SK-N-SH (cell line): ENCODE measurements at regions not wholly inside any gene's neighbourhood (a gene's known extent, or its start where the extent isn't known, plus 50 kb on each side); places are given as distances from the start of the nearest gene placed in this dataset.

Experiments used
- CTCF ChIA-PET: fragments of 300-600, 350-600 bp; formaldehyde crosslinking; extraction: SDS; loops from one replicate; lab custom pipeline; 2021; lab: Yijun Ruan, JAX
- POLR2A ChIA-PET: fragments of 350-600 bp; sonication (Branson Sonifier 250); formaldehyde crosslinking; extraction: SDS; loops from one replicate; lab custom pipeline; 2020; ENCODE audit warnings: antibody characterized with exemption, inconsistent platforms; lab: Yijun Ruan, JAX
- DNase-seq: peaks from one replicate; pipeline ENCODE4 v3.0.0; 2012
- H2AFZ ChIP-seq: fragments of 200-600 bp; sonication (generic); 2 replicates; pipeline ENCODE4 v1.8.1; 2016; ENCODE audit warnings: antibody characterized with exemption, mild to moderate bottlenecking, low read depth
- H3F3A ChIP-seq: fragments of 200-600 bp; sonication (generic); replicated peaks from 2 replicates; pipeline ENCODE3; 2016; ENCODE audit warnings: antibody characterized with exemption, mild to moderate bottlenecking; ENCODE audit not compliant: insufficient read depth
- H3K27ac ChIP-seq, 2 experiments: fragments of 200-500 bp in 1 of 2; fragments of 200-600 bp in 1 of 2; sonication (Bioruptor generic) in 1 of 2; sonication (generic), shearing (Covaris generic) in 1 of 2; 2 replicates each; pipeline versions ENCODE4 v1.5.1 to v1.6.1; 2014 to 2016; ENCODE audit warnings: low read depth in 2 of 2, inconsistent platforms in 1 of 2, low read length in 1 of 2, mild to moderate bottlenecking in 1 of 2, mixed read lengths in 1 of 2
- H3K27me3 ChIP-seq: fragments of 200-600 bp; sonication (generic), shearing (Covaris generic); 2 replicates; pipeline ENCODE4 v1.6.1; 2016; ENCODE audit warnings: mixed run types; ENCODE audit not compliant: insufficient read depth
- H3K36me3 ChIP-seq, 2 experiments: fragments of 200-500 bp in 1 of 2; fragments of 200-600 bp in 1 of 2; sonication (Bioruptor generic) in 1 of 2; sonication (generic) in 1 of 2; replicated peaks in 1 of 2; 2 replicates each; pipeline versions ENCODE3 to v1.5.1; 2014 to 2016; ENCODE audit warnings: low read length in 1 of 2, mild to moderate bottlenecking in 1 of 2; ENCODE audit not compliant: insufficient read depth in 2 of 2, control insufficient read depth in 1 of 2
- H3K4me1 ChIP-seq, 2 experiments: fragments of 200-500 bp in 1 of 2; fragments of 200-600 bp in 1 of 2; sonication (Bioruptor generic) in 1 of 2; sonication (generic), shearing (Covaris generic) in 1 of 2; 2 replicates each; pipeline versions ENCODE4 v1.5.1 to v1.6.1; 2014 to 2016; ENCODE audit warnings: low read depth in 1 of 2, low read length in 1 of 2, mixed run types in 1 of 2; ENCODE audit not compliant: insufficient read depth in 2 of 2, control insufficient read depth in 1 of 2
- H3K4me2 ChIP-seq: fragments of 200-600 bp; sonication (generic), shearing (Covaris generic); 2 replicates; pipeline ENCODE4 v1.6.1; 2017; ENCODE audit warnings: mixed run types
- H3K4me3 ChIP-seq, 2 experiments: fragments of 200-500 bp in 1 of 2; fragments of 200-600 bp in 1 of 2; sonication (Bioruptor generic) in 1 of 2; sonication (generic), shearing (Covaris generic) in 1 of 2; 2 replicates each; pipeline versions ENCODE4 v1.5.1 to v1.8.1; 2014 to 2016; ENCODE audit warnings: low read depth in 2 of 2, inconsistent platforms in 1 of 2, low read length in 1 of 2, mild to moderate bottlenecking in 1 of 2, mixed read lengths in 1 of 2, moderate library complexity in 1 of 2
- H3K79me2 ChIP-seq: fragments of 200-600 bp; sonication (generic); 2 replicates; pipeline ENCODE4 v1.8.1; 2017; ENCODE audit warnings: mild to moderate bottlenecking; ENCODE audit not compliant: insufficient read depth
- H3K9ac ChIP-seq: fragments of 200-600 bp; sonication (generic); 2 replicates; pipeline ENCODE4 v1.6.1; 2017; ENCODE audit warnings: mixed run types
- H3K9me2 ChIP-seq: fragments of 200-600 bp; sonication (generic); 2 replicates; pipeline ENCODE4 v1.6.1; 2017; ENCODE audit warnings: mixed run types
- H3K9me3 ChIP-seq: fragments of 200-600 bp; sonication (generic); 2 replicates; pipeline ENCODE4 v1.6.1; 2017; ENCODE audit warnings: mixed run types, mild to moderate bottlenecking, moderate library complexity
- H4K20me1 ChIP-seq: fragments of 200-600 bp; sonication (generic); 2 replicates; pipeline ENCODE4 v1.6.1; 2017; ENCODE audit warnings: mild to moderate bottlenecking, mixed run types; ENCODE audit not compliant: insufficient read depth
- EZH2phosphoT487 ChIP-seq: fragments of 200-600 bp; sonication (generic); IDR thresholded peaks from 2 replicates; pipeline ENCODE4 v1.6.1; 2017; ENCODE audit warnings: low read depth, mixed run types, mild to moderate bottlenecking, antibody characterized with exemption, moderate library complexity, borderline replicate concordance
- FOSL2 ChIP-seq: IDR thresholded peaks from 2 replicates; pipeline ENCODE4 v1.4.0; 2012; ENCODE audit warnings: low read depth, mild to moderate bottlenecking, moderate library complexity, borderline replicate concordance
- FOXJ3 ChIP-seq: sonication (generic); formaldehyde crosslinking; IDR thresholded peaks from 2 replicates; pipeline ENCODE4 v1.5.1; 2020; ENCODE audit warnings: mild to moderate bottlenecking, missing genetic modification reagents
- FOXM1 ChIP-seq: IDR thresholded peaks from 2 replicates; pipeline ENCODE4 v1.4.0; 2012; ENCODE audit warnings: low read depth, mild to moderate bottlenecking
- GABPA ChIP-seq: IDR thresholded peaks from 2 replicates; pipeline ENCODE4 v1.4.0; 2012; ENCODE audit warnings: low read depth, mild to moderate bottlenecking
- GATA2 ChIP-seq: sonication (generic); formaldehyde crosslinking; IDR thresholded peaks from 2 replicates; pipeline ENCODE4 v1.5.0; 2020; ENCODE audit warnings: mild to moderate bottlenecking, missing genetic modification reagents
- JUND ChIP-seq: IDR thresholded peaks from 2 replicates; pipeline ENCODE4 v1.4.0; 2012
- NFIC ChIP-seq: IDR thresholded peaks from 2 replicates; pipeline ENCODE4 v1.4.0; 2012; ENCODE audit warnings: borderline replicate concordance
- NRF1 ChIP-seq: IDR thresholded peaks from 2 replicates; pipeline ENCODE4 v1.6.1; 2012; ENCODE audit warnings: low read depth, mild to moderate bottlenecking, low read length
- POLR2AphosphoS5 ChIP-seq: IDR thresholded peaks from 2 replicates; pipeline ENCODE4 v1.6.1; 2012; ENCODE audit warnings: low read depth, low read length
- RFX5 ChIP-seq: IDR thresholded peaks from 2 replicates; pipeline ENCODE4 v1.6.1; 2012; ENCODE audit warnings: mild to moderate bottlenecking, improper control_type of control experiment, low read length
- TCF12 ChIP-seq: IDR thresholded peaks from 2 replicates; pipeline ENCODE4 v1.4.0; 2012
- WGBS: methylation state at CpG from one replicate; pipeline ENCODE4 v1.1.6; 2017; ENCODE audit warnings: low lambda C conversion rate; 5-methylcytosine and 5-hydroxymethylcytosine counted together
- TF ChIP-seq, protein P1 (sequence below): fragments of 150-350 bp; IDR thresholded peaks from 2 replicates; pipeline ENCODE4 v1.6.1; 2017; ENCODE audit warnings: antibody characterized with exemption, low read length, low read depth, borderline replicate concordance
- TF ChIP-seq, protein P2 (sequence below): IDR thresholded peaks from 2 replicates; pipeline ENCODE4 v1.4.0; 2012; ENCODE audit warnings: low read depth
- TF ChIP-seq, protein P3 (sequence below): IDR thresholded peaks from 2 replicates; pipeline ENCODE4; 2012

DNA sequence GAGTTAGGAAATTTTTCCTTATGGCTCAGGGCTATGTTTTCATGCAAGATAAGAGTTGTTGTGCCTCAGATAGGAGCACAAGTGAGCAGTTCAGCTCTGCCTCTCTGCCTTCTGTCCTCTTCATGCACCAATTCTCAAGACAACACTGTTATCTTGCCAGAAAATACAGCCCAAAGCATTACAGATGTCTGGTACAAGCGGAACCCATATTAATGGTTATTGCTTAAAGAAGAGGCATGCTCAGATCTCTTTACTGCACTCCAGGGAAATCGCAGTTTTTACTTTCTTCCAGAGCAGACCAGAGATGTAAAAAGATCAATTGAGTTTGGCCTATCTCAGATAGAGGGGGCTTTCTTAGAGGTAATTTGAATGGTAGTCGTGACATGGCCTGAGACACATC, 361.6 kb upstream of the WWC1 start:
- 0 out of 2 replicates have a peak, but pooled peaks have one; percentile 14 for TF ChIP-seq GATA2 (CRISPR knock-in tag)
- TF ChIP-seq RFX5 = no peak
- no peak for TF ChIP-seq FOXJ3
- H3K9ac ChIP-seq = no peak overlapping the region
- ChIA-PET CTCF (no interaction called here), POLR2A (no interaction called here)
- no peaks in the 10 kb centered on the region for H4K20me1 ChIP-seq
- H3K4me3 ChIP-seq = no peak overlapping the region
- no peaks in the 10 kb centered on the region for H3K9me2 ChIP-seq
- H3K36me3 ChIP-seq = no peaks in the 10 kb centered on the region
- H3K27ac ChIP-seq = no peak overlapping the region
- no peaks in the 10 kb centered on the region for H3K9me3 ChIP-seq
- H3F3A ChIP-seq = no peaks in the 10 kb centered on the region
- DNase-seq = no peak
- H3K79me2 ChIP-seq = no peaks in the 10 kb centered on the region
- no peaks in the 10 kb centered on the region for H3K4me1 ChIP-seq
- H3K27me3 ChIP-seq = no peaks in the 10 kb centered on the region
- H2AFZ ChIP-seq = no peak overlapping the region
- no peak overlapping the region for H3K4me2 ChIP-seq
- WGBS = 33% methylated on average over 3 of the region's 3 CpGs

DNA sequence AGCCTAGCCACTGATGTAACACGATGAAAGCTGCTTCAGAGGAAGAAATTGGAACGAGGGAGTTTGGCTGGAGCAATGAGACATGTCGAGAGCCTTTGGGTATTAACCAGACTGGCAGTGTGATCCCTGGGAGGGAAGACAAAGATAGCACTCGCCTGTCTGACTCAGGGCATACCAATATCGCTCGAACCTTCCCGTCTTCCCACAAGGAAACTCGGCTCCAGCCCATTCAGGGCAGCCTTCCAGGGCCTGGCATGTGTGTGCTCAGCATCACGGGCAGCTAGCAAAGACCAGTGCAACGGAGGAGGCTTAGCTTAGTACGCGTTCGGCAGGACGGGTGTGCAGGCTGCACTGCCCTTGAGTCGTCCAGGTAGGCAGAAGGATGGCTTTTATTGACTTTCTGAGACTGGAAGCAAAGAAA, 356.9 kb upstream of the WWC1 start:
- no peaks in the 10 kb centered on the region for H3K9me2 ChIP-seq
- TF ChIP-seq, protein P1, sequence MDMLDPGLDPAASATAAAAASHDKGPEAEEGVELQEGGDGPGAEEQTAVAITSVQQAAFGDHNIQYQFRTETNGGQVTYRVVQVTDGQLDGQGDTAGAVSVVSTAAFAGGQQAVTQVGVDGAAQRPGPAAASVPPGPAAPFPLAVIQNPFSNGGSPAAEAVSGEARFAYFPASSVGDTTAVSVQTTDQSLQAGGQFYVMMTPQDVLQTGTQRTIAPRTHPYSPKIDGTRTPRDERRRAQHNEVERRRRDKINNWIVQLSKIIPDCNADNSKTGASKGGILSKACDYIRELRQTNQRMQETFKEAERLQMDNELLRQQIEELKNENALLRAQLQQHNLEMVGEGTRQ = no peak
- TF ChIP-seq EZH2phosphoT487 = no peak
- no peak for TF ChIP-seq NFIC
- DNase-seq = no peak
- no peak overlapping the region for H3K4me3 ChIP-seq
- no peaks in the 10 kb centered on the region for H3K9me3 ChIP-seq
- ChIA-PET CTCF (interaction anchor here (0.9 kb wide), 1 partner anchor 9 kb away, joined by 3 read pairs; no protein-coding TSS in a partner anchor), POLR2A (no interaction called here)
- H3K9ac ChIP-seq = no peak overlapping the region
- no peaks in the 10 kb centered on the region for H4K20me1 ChIP-seq
- no peak overlapping the region for H2AFZ ChIP-seq
- no peaks in the 10 kb centered on the region for H3K36me3 ChIP-seq
- WGBS = 57% methylated on average over 14 of the region's 15 CpGs
- no peaks in the 10 kb centered on the region for H3K79me2 ChIP-seq
- H3K27me3 ChIP-seq = no peaks in the 10 kb centered on the region
- H3F3A ChIP-seq = no peaks in the 10 kb centered on the region
- H3K27ac ChIP-seq = no peak overlapping the region
- H3K4me1 ChIP-seq = peaks cover 0 to 5% of the 10 kb centered on the region in 2 experiments; a peak in 1 of 4 replicates
- no peak overlapping the region for H3K4me2 ChIP-seq

DNA sequence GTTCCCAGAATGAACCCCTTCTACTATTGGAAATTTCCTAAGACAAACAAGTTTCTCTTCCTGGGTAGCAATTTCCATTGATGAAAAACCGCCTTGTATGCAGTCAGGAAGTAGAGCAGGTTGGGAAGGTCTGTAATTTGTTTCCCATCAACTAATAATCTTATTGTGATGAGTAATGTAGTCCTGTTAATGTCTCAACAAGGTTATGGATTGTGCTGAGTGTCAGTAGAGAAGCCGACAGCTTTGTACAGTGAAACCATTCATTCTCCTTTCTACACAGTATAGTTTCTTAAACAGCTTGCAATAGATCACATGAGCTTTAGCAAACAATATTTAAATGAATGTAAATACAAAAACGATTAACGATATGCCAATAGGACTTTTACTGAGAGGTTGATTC, 355.4 kb upstream of the WWC1 start:
- POLR2A ChIA-PET = no interaction called here
- H3K36me3 ChIP-seq = no peaks in the 10 kb centered on the region
- TF ChIP-seq FOSL2 = no peak
- TF ChIP-seq, protein P2, sequence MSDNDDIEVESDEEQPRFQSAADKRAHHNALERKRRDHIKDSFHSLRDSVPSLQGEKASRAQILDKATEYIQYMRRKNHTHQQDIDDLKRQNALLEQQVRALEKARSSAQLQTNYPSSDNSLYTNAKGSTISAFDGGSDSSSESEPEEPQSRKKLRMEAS = no peak
- no peak for TF ChIP-seq RFX5
- TF ChIP-seq JUND = no peak
- no peak for TF ChIP-seq POLR2AphosphoS5
- no peak for TF ChIP-seq FOXM1
- TF ChIP-seq GATA2 (CRISPR knock-in tag) = no peak
- TF ChIP-seq NFIC = no peak
- TF ChIP-seq NRF1 = no peak
- TF ChIP-seq, protein P3, sequence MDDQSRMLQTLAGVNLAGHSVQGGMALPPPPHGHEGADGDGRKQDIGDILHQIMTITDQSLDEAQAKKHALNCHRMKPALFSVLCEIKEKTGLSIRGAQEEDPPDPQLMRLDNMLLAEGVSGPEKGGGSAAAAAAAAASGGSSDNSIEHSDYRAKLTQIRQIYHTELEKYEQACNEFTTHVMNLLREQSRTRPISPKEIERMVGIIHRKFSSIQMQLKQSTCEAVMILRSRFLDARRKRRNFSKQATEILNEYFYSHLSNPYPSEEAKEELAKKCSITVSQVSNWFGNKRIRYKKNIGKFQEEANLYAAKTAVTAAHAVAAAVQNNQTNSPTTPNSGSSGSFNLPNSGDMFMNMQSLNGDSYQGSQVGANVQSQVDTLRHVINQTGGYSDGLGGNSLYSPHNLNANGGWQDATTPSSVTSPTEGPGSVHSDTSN = no peak
- TF ChIP-seq TCF12 = no peak
- no peak for TF ChIP-seq GABPA
- TF ChIP-seq, all 33 proteins: peak for 0
- H3K4me2 ChIP-seq = no peak overlapping the region
- no peak overlapping the region for H3K27ac ChIP-seq
- no peaks in the 10 kb centered on the region for H3K27me3 ChIP-seq
- 50% methylated on average over 4 of the region's 4 CpGs for WGBS
- H3K79me2 ChIP-seq = no peaks in the 10 kb centered on the region
- H3K9ac ChIP-seq = no peak overlapping the region
- CTCF ChIA-PET = no interaction called here
- H2AFZ ChIP-seq = no peak overlapping the region
- no peak overlapping the region for H3K4me3 ChIP-seq
- no peaks in the 10 kb centered on the region for H3K9me2 ChIP-seq
- no peaks in the 10 kb centered on the region for H3K9me3 ChIP-seq
- DNase-seq = no peak
- peaks cover 0 to 5% of the 10 kb centered on the region in 2 experiments; a peak in 1 of 4 replicates for H3K4me1 ChIP-seq
- H4K20me1 ChIP-seq = no peaks in the 10 kb centered on the region
- no peaks in the 10 kb centered on the region for H3F3A ChIP-seq
